Suprapubic skin (tissue), 4 donors: ENCODE measurements at regions not wholly inside any gene's neighbourhood (a gene's known extent, or its start where the extent isn't known, plus 50 kb on each side); places are given as distances from the start of the nearest gene placed in this dataset.

Source experiments
- DNase-seq, 2 donors: peaks; one replicate each; pipeline ENCODE4 v3.0.0-alpha.2; 2019; ENCODE audit warnings: low spot score in 2 of 2
- H3K27ac ChIP-seq: fragments of 200-600 bp; sonication (generic); one replicate; pipeline ENCODE4 v1.5.1; 2019
- H3K27me3 ChIP-seq: fragments of 200-600 bp; sonication (generic); one replicate; pipeline ENCODE4 v1.5.1; 2019
- H3K36me3 ChIP-seq: fragments of 200-600 bp; sonication (generic); one replicate; pipeline ENCODE4 v1.5.1; 2019
- H3K4me1 ChIP-seq: fragments of 200-600 bp; sonication (generic); one replicate; pipeline ENCODE4 v1.5.1; 2019
- H3K4me3 ChIP-seq: fragments of 200-600 bp; sonication (generic); one replicate; pipeline ENCODE4 v1.5.1; 2019; ENCODE audit warnings: mild to moderate bottlenecking
- H3K9me3 ChIP-seq: fragments of 200-600 bp; sonication (generic); one replicate; pipeline ENCODE4 v1.5.1; 2019
- EP300 ChIP-seq: sonication (generic); formaldehyde crosslinking; IDR thresholded peaks from one replicate; pipeline ENCODE4 v1.6.1; 2017; ENCODE audit warnings: antibody characterized with exemption
- POLR2A ChIP-seq, 2 donors: fragments of 450-650 bp; IDR thresholded peaks; one replicate each; pipeline ENCODE4 v1.6.1; 2017; ENCODE audit warnings: antibody characterized with exemption in 2 of 2, mild to moderate bottlenecking in 2 of 2, moderate library complexity in 2 of 2
- POLR2AphosphoS5 ChIP-seq, 3 donors: sonication (generic); formaldehyde crosslinking; IDR thresholded peaks; one replicate each; pipeline ENCODE4 v1.6.1; 2017; ENCODE audit warnings: antibody characterized with exemption in 3 of 3
- WGBS: methylation state at CpG from one replicate; pipeline ENCODE4 v1.1.5; 2018; 5-methylcytosine and 5-hydroxymethylcytosine counted together
- TF ChIP-seq, protein P1 (sequence below), 2 donors: fragments of 200-600 bp in 1 of 2; fragments of 450-650 bp in 1 of 2; sonication (generic) in 1 of 2; IDR thresholded peaks; one replicate each; pipeline ENCODE4 v1.5.1; 2016 to 2019; ENCODE audit warnings: antibody characterized with exemption in 2 of 2, mild to moderate bottlenecking in 1 of 2, moderate library complexity in 1 of 2

DNA sequence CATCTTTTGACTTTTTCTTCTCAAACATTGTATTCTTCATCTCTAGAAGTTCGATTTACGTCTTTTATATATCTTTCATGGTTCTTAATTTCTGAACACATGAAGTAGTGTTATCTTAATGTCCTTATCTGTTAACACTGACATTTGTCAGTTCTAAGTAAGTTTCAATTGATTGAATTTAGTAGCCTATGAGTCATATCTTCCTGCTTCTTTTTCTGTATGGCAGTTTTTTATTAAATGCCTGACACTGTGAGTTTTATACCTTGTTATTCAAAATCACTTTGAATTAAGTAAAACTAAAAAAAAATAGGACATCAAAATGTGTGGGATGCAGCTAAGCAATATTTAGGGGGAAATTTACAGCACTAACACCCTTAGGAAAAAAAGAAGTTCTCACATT, 707.0 kb upstream of the ACO1 start:
- Histone ChIP-seq H3K27ac (no peak overlapping the region), H3K36me3 (no peaks in the 10 kb centered on the region), H3K4me3 (no peak overlapping the region), H3K4me1 (no peaks in the 10 kb centered on the region), H3K9me3 (no peaks in the 10 kb centered on the region), H3K27me3 (no peaks in the 10 kb centered on the region)
- WGBS, result 87% methylated on average over 2 of the region's 2 CpGs
- no peak for DNase-seq
- TF ChIP-seq, protein P1, sequence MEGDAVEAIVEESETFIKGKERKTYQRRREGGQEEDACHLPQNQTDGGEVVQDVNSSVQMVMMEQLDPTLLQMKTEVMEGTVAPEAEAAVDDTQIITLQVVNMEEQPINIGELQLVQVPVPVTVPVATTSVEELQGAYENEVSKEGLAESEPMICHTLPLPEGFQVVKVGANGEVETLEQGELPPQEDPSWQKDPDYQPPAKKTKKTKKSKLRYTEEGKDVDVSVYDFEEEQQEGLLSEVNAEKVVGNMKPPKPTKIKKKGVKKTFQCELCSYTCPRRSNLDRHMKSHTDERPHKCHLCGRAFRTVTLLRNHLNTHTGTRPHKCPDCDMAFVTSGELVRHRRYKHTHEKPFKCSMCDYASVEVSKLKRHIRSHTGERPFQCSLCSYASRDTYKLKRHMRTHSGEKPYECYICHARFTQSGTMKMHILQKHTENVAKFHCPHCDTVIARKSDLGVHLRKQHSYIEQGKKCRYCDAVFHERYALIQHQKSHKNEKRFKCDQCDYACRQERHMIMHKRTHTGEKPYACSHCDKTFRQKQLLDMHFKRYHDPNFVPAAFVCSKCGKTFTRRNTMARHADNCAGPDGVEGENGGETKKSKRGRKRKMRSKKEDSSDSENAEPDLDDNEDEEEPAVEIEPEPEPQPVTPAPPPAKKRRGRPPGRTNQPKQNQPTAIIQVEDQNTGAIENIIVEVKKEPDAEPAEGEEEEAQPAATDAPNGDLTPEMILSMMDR (IDR thresholded peaks at IDR 0.05), result no peak
- no peak for TF ChIP-seq POLR2AphosphoS5 (IDR thresholded peaks at IDR 0.05)

DNA sequence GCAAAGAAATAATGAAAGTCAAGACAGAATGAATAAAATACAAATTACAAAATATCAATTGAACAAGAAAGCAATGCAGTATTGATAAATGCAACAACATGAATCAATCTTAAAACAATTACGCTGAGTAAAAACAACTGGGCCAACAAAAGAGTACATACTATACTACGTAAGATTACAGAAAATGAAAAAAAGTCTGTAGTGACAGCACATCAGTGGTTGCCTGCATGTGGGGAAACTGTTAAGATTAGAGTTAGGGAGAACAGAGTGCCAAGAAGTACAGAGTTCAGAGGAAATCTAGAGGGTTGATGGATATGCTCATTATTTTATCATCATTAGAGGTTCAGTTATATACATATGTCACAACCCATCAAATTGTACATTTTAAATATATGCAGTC, 706.6 kb upstream of the ACO1 start:
- H3K27ac ChIP-seq, result no peak overlapping the region
- no peaks in the 10 kb centered on the region for H3K36me3 ChIP-seq
- H3K27me3 ChIP-seq, result no peaks in the 10 kb centered on the region
- TF ChIP-seq POLR2A (IDR thresholded peaks at IDR 0.05), result no peak
- no peak for TF ChIP-seq POLR2AphosphoS5 (IDR thresholded peaks at IDR 0.05)
- TF ChIP-seq EP300, result no peak
- TF ChIP-seq, protein P1 (IDR thresholded peaks at IDR 0.05), result no peak
- no peak for DNase-seq
- H3K9me3 ChIP-seq, result no peaks in the 10 kb centered on the region
- no peak overlapping the region for H3K4me3 ChIP-seq
- 86% methylated on average over 2 of the region's 2 CpGs for WGBS
- no peaks in the 10 kb centered on the region for H3K4me1 ChIP-seq

DNA sequence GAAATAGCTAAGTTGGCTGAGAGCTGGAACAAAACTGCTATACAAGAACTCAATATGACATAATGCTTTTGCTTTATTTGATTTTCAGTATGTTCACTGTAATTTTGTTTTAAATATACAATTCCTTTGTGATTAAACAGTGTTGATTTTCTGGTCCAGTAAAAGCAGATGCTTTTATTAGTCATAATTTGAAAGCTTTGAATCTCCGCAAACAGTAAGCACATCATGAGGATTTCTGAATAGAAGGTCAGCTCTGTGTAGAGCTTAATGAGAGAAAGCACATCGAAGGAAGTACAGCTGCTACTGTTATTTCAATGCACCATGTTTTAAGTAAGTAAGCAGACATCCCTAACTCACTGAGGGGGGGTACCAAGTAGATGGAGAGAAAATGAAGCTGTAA, 701.3 kb upstream of the ACO1 start:
- Histone ChIP-seq H3K27ac (no peak overlapping the region), H3K9me3 (no peaks in the 10 kb centered on the region), H3K36me3 (no peaks in the 10 kb centered on the region), H3K27me3 (no peaks in the 10 kb centered on the region), H3K4me3 (no peak overlapping the region), H3K4me1 (no peaks in the 10 kb centered on the region)
- TF ChIP-seq, protein P1 (IDR thresholded peaks at IDR 0.05), result no peak
- TF ChIP-seq EP300, result no peak
- TF ChIP-seq POLR2AphosphoS5 (IDR thresholded peaks at IDR 0.05), result no peak
- TF ChIP-seq POLR2A (IDR thresholded peaks at IDR 0.05), result no peak
- 69% methylated on average over 2 of the region's 2 CpGs for WGBS
- DNase-seq, result no peak

DNA sequence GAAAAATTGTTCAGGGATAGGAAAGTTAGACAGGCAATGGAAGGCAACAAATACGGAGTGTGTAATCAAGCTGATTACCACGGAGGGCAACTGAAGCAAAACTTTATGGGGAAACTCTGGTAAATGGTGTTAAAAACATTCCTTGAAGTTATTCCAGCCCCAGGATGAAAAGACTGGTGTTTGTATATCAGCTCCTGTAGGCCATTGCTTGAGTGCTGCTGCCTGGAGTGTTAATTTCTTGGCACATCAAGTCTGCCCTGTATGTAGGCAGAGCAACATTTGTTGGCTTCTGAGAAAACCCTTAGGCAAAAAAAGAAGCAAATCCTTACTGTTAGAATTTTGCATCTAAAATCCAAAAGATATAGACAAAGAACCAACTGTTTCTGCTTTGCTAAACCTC, 686.5 kb upstream of the ACO1 start:
- Histone ChIP-seq H3K27ac (no peak overlapping the region), H3K4me3 (no peak overlapping the region), H3K36me3 (no peaks in the 10 kb centered on the region), H3K27me3 (no peaks in the 10 kb centered on the region), H3K4me1 (no peaks in the 10 kb centered on the region), H3K9me3 (no peaks in the 10 kb centered on the region)
- DNase-seq, result no peak
- TF ChIP-seq, protein P1 (IDR thresholded peaks at IDR 0.05), result no peak
- TF ChIP-seq EP300 (no peak), POLR2A (IDR thresholded peaks at IDR 0.05) (no peak), POLR2AphosphoS5 (IDR thresholded peaks at IDR 0.05) (no peak)
- WGBS, result 48% methylated on average over 2 of the region's 2 CpGs

DNA sequence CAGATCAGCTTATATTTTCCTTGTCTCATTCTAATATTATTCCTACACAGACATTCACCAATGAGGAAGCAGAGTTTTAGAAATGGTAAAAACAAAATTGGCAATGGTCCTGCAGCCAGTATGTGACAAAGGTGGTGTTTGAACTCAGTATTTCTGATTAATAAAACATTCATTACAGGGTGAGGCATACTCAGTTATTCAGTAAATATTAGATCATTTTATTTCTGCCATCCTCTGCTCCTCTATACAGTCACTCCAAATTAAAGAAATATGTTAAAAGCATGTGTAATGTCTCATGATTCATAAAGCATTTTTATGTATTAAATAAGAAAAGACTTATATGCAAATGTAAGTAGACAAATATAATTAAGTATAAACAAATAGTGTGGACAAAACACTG, 684.6 kb upstream of the ACO1 start:
- Histone ChIP-seq H3K4me3 (no peak overlapping the region), H3K9me3 (no peaks in the 10 kb centered on the region)
- TF ChIP-seq EP300 (no peak), POLR2A (IDR thresholded peaks at IDR 0.05) (no peak), POLR2AphosphoS5 (IDR thresholded peaks at IDR 0.05) (no peak)
- TF ChIP-seq, protein P1 (IDR thresholded peaks at IDR 0.05), result no peak

More for the DNA sequence above, 684.6 kb upstream of the ACO1 start:
- no peak overlapping the region for H3K27ac ChIP-seq
- no peaks in the 10 kb centered on the region for H3K27me3 ChIP-seq
- no peak for DNase-seq
- no peaks in the 10 kb centered on the region for H3K36me3 ChIP-seq
- no peaks in the 10 kb centered on the region for H3K4me1 ChIP-seq
